ENCODE measurements at regions not wholly inside any gene's neighbourhood (a gene's known extent, or its start where the extent isn't known, plus 50 kb on each side); places are given as distances from the start of the nearest gene placed in this dataset.

DNA sequence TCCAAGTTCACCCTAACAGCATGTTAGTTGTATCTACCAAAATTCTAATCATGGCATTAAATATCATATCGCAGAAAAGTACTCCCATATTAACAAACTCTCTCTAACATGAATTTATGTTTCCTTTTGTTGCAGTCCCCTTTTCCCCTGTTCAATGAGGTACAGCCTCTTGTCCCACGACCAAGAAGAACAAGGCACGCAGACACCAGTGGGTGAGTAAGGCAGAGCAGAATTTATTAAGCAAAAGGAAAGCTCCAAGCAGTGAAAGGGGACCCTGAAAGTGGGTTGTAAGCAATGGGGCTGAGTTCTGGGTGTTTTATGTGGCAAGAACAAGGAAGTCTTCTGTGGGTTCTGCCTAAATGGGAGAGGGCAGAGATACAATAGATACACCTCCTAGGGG lies 183.5 kb downstream of the LURAP1L start:
- no peak overlapping the region for H3K4me3 ChIP-seq (ENCODE audit: low read depth, low read length)
- no peak overlapping the region for H2BK120ac ChIP-seq (ENCODE audit: insufficient read depth, low read length, poor library complexity)
- no peak overlapping the region for H4K8ac ChIP-seq (ENCODE audit: low read depth, low read length)
- no peak overlapping the region for H3K18ac ChIP-seq (ENCODE audit: low read length)
- H3K14ac ChIP-seq (ENCODE audit: low read length) = no peak overlapping the region
- no peak overlapping the region for H3K4ac ChIP-seq (ENCODE audit: low read depth, low read length)
- WGBS (ENCODE audit: extremely low coverage, insufficient coverage, insufficient read length) = no CpG with 5 or more reads among the region's 3 CpGs
- no peak overlapping the region for H2AFZ ChIP-seq (ENCODE audit: insufficient read depth, low read length, poor library complexity)
- H3K4me1 ChIP-seq (ENCODE audit: control insufficient read depth in 1 of 2, insufficient read depth in 2 of 2, low read length in 2 of 2) = peaks cover 7 to 11% of the 10 kb centered on the region in 2 experiments
- H3K27me3 ChIP-seq (ENCODE audit: insufficient read depth, low read length) = no peaks in the 10 kb centered on the region
- H3K36me3 ChIP-seq (ENCODE audit: control insufficient read depth in 1 of 2, insufficient read depth in 2 of 2, low read length in 2 of 2) = no peaks in the 10 kb centered on the region
- peaks cover 4% of the 10 kb centered on the region for H3K79me2 ChIP-seq (ENCODE audit: control insufficient read depth, insufficient read depth, low read length, poor library complexity)
- H3K79me1 ChIP-seq (ENCODE audit: low read length) = peaks cover 19% of the 10 kb centered on the region
- no peak overlapping the region for H2BK5ac ChIP-seq (ENCODE audit: low read depth, low read length, poor library complexity)
- H3K9me3 ChIP-seq (ENCODE audit: insufficient read depth, low read depth, low read length) = peaks cover 1% of the 10 kb centered on the region
- H4K91ac ChIP-seq (ENCODE audit: low read depth, low read length) = peak overlapping the region; percentile 46
- no peak overlapping the region for H3K23ac ChIP-seq (ENCODE audit: low read length)
- H2AK5ac ChIP-seq (ENCODE audit: low read length) = no peak overlapping the region
- peak overlapping the region; percentile 32 for H2BK12ac ChIP-seq (ENCODE audit: low read length)
- H3K9ac ChIP-seq (ENCODE audit: low read length) = no peak overlapping the region
- H3K4me2 ChIP-seq (ENCODE audit: low read length) = no peak overlapping the region
- H4K12ac ChIP-seq (ENCODE audit: low read depth, low read length) = no peak overlapping the region
- DNase-seq = no peak
- no peak overlapping the region for H3K27ac ChIP-seq (ENCODE audit: low read depth, low read length)

- no peak overlapping the region for H4K8ac ChIP-seq (ENCODE audit: low read depth, low read length)
- H2BK5ac ChIP-seq (ENCODE audit: low read depth, low read length, poor library complexity) = no peak overlapping the region
- peak overlapping the region; percentile 46 for H4K91ac ChIP-seq (ENCODE audit: low read depth, low read length)
- DNase-seq = no peak
- WGBS (ENCODE audit: extremely low coverage, insufficient coverage, insufficient read length) = no CpG with 5 or more reads among the region's 3 CpGs
- H3K27me3 ChIP-seq (ENCODE audit: insufficient read depth, low read length) = no peaks in the 10 kb centered on the region
- no peak overlapping the region for H3K4ac ChIP-seq (ENCODE audit: low read depth, low read length)
- H3K36me3 ChIP-seq (ENCODE audit: control insufficient read depth in 1 of 2, insufficient read depth in 2 of 2, low read length in 2 of 2) = no peaks in the 10 kb centered on the region
- no peak overlapping the region for H3K18ac ChIP-seq (ENCODE audit: low read length)
- H2AFZ ChIP-seq (ENCODE audit: insufficient read depth, low read length, poor library complexity) = no peak overlapping the region
- no peak overlapping the region for H2BK120ac ChIP-seq (ENCODE audit: insufficient read depth, low read length, poor library complexity)
- peaks cover 19% of the 10 kb centered on the region for H3K79me1 ChIP-seq (ENCODE audit: low read length)
- no peak overlapping the region for H3K4me2 ChIP-seq (ENCODE audit: low read length)
- peak overlapping the region; percentile 16 for H2BK12ac ChIP-seq (ENCODE audit: low read length)
- H3K14ac ChIP-seq (ENCODE audit: low read length) = no peak overlapping the region
- H3K9ac ChIP-seq (ENCODE audit: low read length) = no peak overlapping the region
- no peak overlapping the region for H3K23ac ChIP-seq (ENCODE audit: low read length)
- H4K12ac ChIP-seq (ENCODE audit: low read depth, low read length) = no peak overlapping the region
- H3K27ac ChIP-seq (ENCODE audit: low read depth, low read length) = no peak overlapping the region
- H3K4me3 ChIP-seq (ENCODE audit: low read depth, low read length) = no peak overlapping the region
- peaks cover 1% of the 10 kb centered on the region for H3K9me3 ChIP-seq (ENCODE audit: insufficient read depth, low read depth, low read length)
- H2AK5ac ChIP-seq (ENCODE audit: low read length) = no peak overlapping the region
- peaks cover 7 to 11% of the 10 kb centered on the region in 2 experiments for H3K4me1 ChIP-seq (ENCODE audit: control insufficient read depth in 1 of 2, insufficient read depth in 2 of 2, low read length in 2 of 2)
- peaks cover 4% of the 10 kb centered on the region for H3K79me2 ChIP-seq (ENCODE audit: control insufficient read depth, insufficient read depth, low read length, poor library complexity)
Observed at GRCh38 chr9:12958708-12959107, 183.9 kb downstream of the LURAP1L start.

GRCh38 chr9:12961276-12961809 lies 186.5 kb downstream of the LURAP1L start:
- no peak overlapping the region for H2BK5ac ChIP-seq (ENCODE audit: low read depth, low read length, poor library complexity)
- WGBS (ENCODE audit: extremely low coverage, insufficient coverage, insufficient read length) = no CpG with 5 or more reads among the region's 2 CpGs

DNA sequence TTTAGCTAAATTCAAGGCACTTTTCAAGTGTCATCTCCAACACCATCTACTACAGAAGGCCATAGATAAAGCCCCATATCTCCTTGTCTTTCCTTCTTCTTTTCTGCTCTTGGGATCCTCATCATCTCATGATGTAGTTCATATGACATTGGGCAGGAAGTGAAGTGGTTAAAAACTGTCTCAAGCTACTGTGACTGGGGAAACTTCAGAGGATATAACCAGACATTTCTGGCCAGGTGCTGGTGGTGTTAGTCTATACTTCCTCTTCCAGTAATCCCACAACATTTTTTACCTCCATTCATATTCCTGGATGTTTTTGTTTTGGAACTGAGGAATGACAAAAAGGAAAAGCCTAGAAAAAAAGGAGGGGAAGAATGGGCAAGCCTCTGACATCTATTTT lies 188.7 kb downstream of the LURAP1L start:
- Histone ChIP-seq H3K4ac (ENCODE audit: low read depth, low read length) (no peak overlapping the region), H3K14ac (ENCODE audit: low read length) (no peak overlapping the region)

More at GRCh38 chr9:12961276-12961809, 186.5 kb downstream of the LURAP1L start:
- Histone ChIP-seq H3K9ac (ENCODE audit: low read length) (no peak overlapping the region), H3K36me3 (ENCODE audit: control insufficient read depth in 1 of 2, insufficient read depth in 2 of 2, low read length in 2 of 2) (no peaks in the 10 kb centered on the region), H3K4me2 (ENCODE audit: low read length) (no peak overlapping the region), H3K27ac (ENCODE audit: low read depth, low read length) (no peak overlapping the region), H4K12ac (ENCODE audit: low read depth, low read length) (no peak overlapping the region), H2BK120ac (ENCODE audit: insufficient read depth, low read length, poor library complexity) (no peak overlapping the region), H3K14ac (ENCODE audit: low read length) (no peak overlapping the region), H3K4ac (ENCODE audit: low read depth, low read length) (no peak overlapping the region), H2AK5ac (ENCODE audit: low read length) (no peak overlapping the region), H2AFZ (ENCODE audit: insufficient read depth, low read length, poor library complexity) (no peak overlapping the region), H3K79me2 (ENCODE audit: control insufficient read depth, insufficient read depth, low read length, poor library complexity) (no peaks in the 10 kb centered on the region), H4K8ac (ENCODE audit: low read depth, low read length) (no peak overlapping the region), H3K4me1 (ENCODE audit: control insufficient read depth in 1 of 2, insufficient read depth in 2 of 2, low read length in 2 of 2) (peaks cover 0 to 3% of the 10 kb centered on the region in 2 experiments), H3K9me3 (ENCODE audit: insufficient read depth, low read depth, low read length) (peaks cover 1% of the 10 kb centered on the region), H3K4me3 (ENCODE audit: low read depth, low read length) (no peak overlapping the region), H3K18ac (ENCODE audit: low read length) (no peak overlapping the region), H3K23ac (ENCODE audit: low read length) (no peak overlapping the region), H4K91ac (ENCODE audit: low read depth, low read length) (no peak overlapping the region), H2BK12ac (ENCODE audit: low read length) (no peak overlapping the region), H3K27me3 (ENCODE audit: insufficient read depth, low read length) (no peaks in the 10 kb centered on the region), H3K79me1 (ENCODE audit: low read length) (peaks cover 8% of the 10 kb centered on the region)
- peak in 1 of 2 donors; percentile 28 for DNase-seq

More for the DNA sequence above, 188.7 kb downstream of the LURAP1L start:
- Histone ChIP-seq H3K79me2 (ENCODE audit: control insufficient read depth, insufficient read depth, low read length, poor library complexity) (no peaks in the 10 kb centered on the region), H2AK5ac (ENCODE audit: low read length) (no peak overlapping the region), H3K27ac (ENCODE audit: low read depth, low read length) (no peak overlapping the region), H3K9ac (ENCODE audit: low read length) (no peak overlapping the region), H3K4me3 (ENCODE audit: low read depth, low read length) (no peak overlapping the region), H2AFZ (ENCODE audit: insufficient read depth, low read length, poor library complexity) (no peak overlapping the region), H2BK5ac (ENCODE audit: low read depth, low read length, poor library complexity) (no peak overlapping the region), H3K36me3 (ENCODE audit: control insufficient read depth in 1 of 2, insufficient read depth in 2 of 2, low read length in 2 of 2) (no peaks in the 10 kb centered on the region), H3K4me1 (ENCODE audit: control insufficient read depth in 1 of 2, insufficient read depth in 2 of 2, low read length in 2 of 2) (no peaks in the 10 kb centered on the region), H3K18ac (ENCODE audit: low read length) (no peak overlapping the region), H3K79me1 (ENCODE audit: low read length) (peaks cover 7% of the 10 kb centered on the region), H4K8ac (ENCODE audit: low read depth, low read length) (no peak overlapping the region), H2BK120ac (ENCODE audit: insufficient read depth, low read length, poor library complexity) (no peak overlapping the region), H4K12ac (ENCODE audit: low read depth, low read length) (no peak overlapping the region), H3K4me2 (ENCODE audit: low read length) (no peak overlapping the region), H3K9me3 (ENCODE audit: insufficient read depth, low read depth, low read length) (no peaks in the 10 kb centered on the region), H2BK12ac (ENCODE audit: low read length) (no peak overlapping the region), H4K91ac (ENCODE audit: low read depth, low read length) (no peak overlapping the region), H3K23ac (ENCODE audit: low read length) (no peak overlapping the region), H3K27me3 (ENCODE audit: insufficient read depth, low read length) (no peaks in the 10 kb centered on the region)
- DNase-seq = no peak
